Left lung (tissue), 4 donors: ENCODE measurements at regions not wholly inside any gene's neighbourhood (a gene's known extent, or its start where the extent isn't known, plus 50 kb on each side); places are given as distances from the start of the nearest gene placed in this dataset.

ENCODE experiments used
- ATAC-seq: fragments of 200-7000 bp; cut with Tn5 transposase; one replicate; pipeline ENCODE4 v1.9.1; 2020; ENCODE audit warnings: moderate library complexity
- DNase-seq, 4 donors: peaks; one replicate each; pipeline ENCODE4 v3.0.0-alpha.2; 2013 to 2020
- H3K27ac ChIP-seq, 2 donors: fragments of 200-600 bp; sonication (generic) in 1 of 2; one replicate each; pipeline versions ENCODE4 v1.5.0 to v1.8.0; 2020 to 2021
- H3K27me3 ChIP-seq, 2 donors: fragments of 200-600 bp; sonication (generic) in 1 of 2; one replicate each; pipeline versions ENCODE4 v1.5.0 to v1.8.0; 2020 to 2021
- H3K36me3 ChIP-seq, 2 donors: fragments of 200-600 bp; sonication (generic) in 1 of 2; one replicate each; pipeline versions ENCODE4 v1.5.0 to v1.8.0; 2020 to 2021
- H3K4me1 ChIP-seq, 2 donors: fragments of 200-600 bp; one replicate each; pipeline ENCODE4 v1.8.0; 2021
- H3K4me3 ChIP-seq, 2 donors: fragments of 200-600 bp; sonication (generic) in 1 of 2; one replicate each; pipeline versions ENCODE4 v1.5.0 to v1.8.0; 2020 to 2021; ENCODE audit warnings: mild to moderate bottlenecking in 1 of 2
- H3K9me3 ChIP-seq, 2 donors: fragments of 200-600 bp; sonication (generic) in 1 of 2; one replicate each; pipeline versions ENCODE4 v1.5.0 to v1.8.0; 2020 to 2021
- CTCF ChIP-seq, 2 donors: fragments of 200-600 bp; sonication (generic) in 1 of 2; IDR thresholded peaks; one replicate each; pipeline versions ENCODE4 v1.5.0 to v1.8.0; 2021; ENCODE audit warnings: antibody characterized with exemption in 2 of 2
- intact Hi-C, 2 donors: fragments of 100-400 bp; cut with DNase I; formaldehyde crosslinking; loops; one replicate each; pipeline versions ENCODE4 v1.11.2 to v1.14.2; 2022
- donor health status: DM: no; HTN: yes; CAD: no.
- donor health status: DM: no; HTN: no; CAD: no.

- no peaks in the 10 kb centered on the region for H3K9me3 ChIP-seq
- H3K4me1 ChIP-seq = no peaks in the 10 kb centered on the region
- TF ChIP-seq CTCF (IDR thresholded peaks at IDR 0.05) = no peak
- ATAC-seq (no peak), DNase-seq (peak in 1 of 4 donors; percentile 50)
- no peaks in the 10 kb centered on the region for H3K36me3 ChIP-seq
- no peaks in the 10 kb centered on the region for H3K27me3 ChIP-seq
- intact Hi-C loops = no loop called here
- no peak overlapping the region for H3K4me3 ChIP-seq
- H3K27ac ChIP-seq = no peak overlapping the region
Observed at GRCh38 chr21:35818597-35818996, 241.7 kb downstream of the SETD4 start.

- intact Hi-C loops = no loop called here
- peak; percentile 64 for ATAC-seq
- DNase-seq = peak in 1 of 4 donors; percentile 22
Observed at GRCh38 chr21:35814858-35815619, 245.3 kb downstream of the SETD4 start.

GRCh38 chr21:35812679-35813078 lies 247.6 kb downstream of the SETD4 start:
- H3K9me3 ChIP-seq = no peaks in the 10 kb centered on the region
- DNase-seq (no peak), ATAC-seq (no peak)
- H3K4me3 ChIP-seq = no peak overlapping the region
- H3K4me1 ChIP-seq = no peaks in the 10 kb centered on the region
- no peaks in the 10 kb centered on the region for H3K27me3 ChIP-seq
- no peak overlapping the region for H3K27ac ChIP-seq
- intact Hi-C loops = no loop called here
- H3K36me3 ChIP-seq = no peaks in the 10 kb centered on the region
- no peak for TF ChIP-seq CTCF (IDR thresholded peaks at IDR 0.05)

More at GRCh38 chr21:35814858-35815619, 245.3 kb downstream of the SETD4 start:
- no peak overlapping the region for H3K27ac ChIP-seq
- H3K9me3 ChIP-seq = no peaks in the 10 kb centered on the region
- H3K4me1 ChIP-seq = no peaks in the 10 kb centered on the region
- H3K36me3 ChIP-seq = no peaks in the 10 kb centered on the region
- H3K27me3 ChIP-seq = no peaks in the 10 kb centered on the region
- H3K4me3 ChIP-seq = no peak overlapping the region
- TF ChIP-seq CTCF (IDR thresholded peaks at IDR 0.05) = no peak

- no peak overlapping the region for H3K27ac ChIP-seq
- intact Hi-C loops = no loop called here
- no peak for ATAC-seq
Observed at GRCh38 chr21:35811191-35811806, 249.0 kb downstream of the SETD4 start.

More at GRCh38 chr21:35811191-35811806, 249.0 kb downstream of the SETD4 start:
- no peaks in the 10 kb centered on the region for H3K36me3 ChIP-seq
- DNase-seq = no peak
- H3K9me3 ChIP-seq = no peaks in the 10 kb centered on the region
- TF ChIP-seq CTCF (IDR thresholded peaks at IDR 0.05) = no peak
- no peaks in the 10 kb centered on the region for H3K4me1 ChIP-seq
- H3K27me3 ChIP-seq = no peaks in the 10 kb centered on the region
- no peak overlapping the region for H3K4me3 ChIP-seq
